CD4-positive, alpha-beta T cell (primary cell): ENCODE measurements at regions not wholly inside any gene's neighbourhood (a gene's known extent, or its start where the extent isn't known, plus 50 kb on each side); places are given as distances from the start of the nearest gene placed in this dataset.

Experiments
- ATAC-seq: fragments of 200-7000 bp; cut with Tn5 transposase; one replicate; pipeline ENCODE4 v1.10.0; 2022; ENCODE audit warnings: mild to moderate bottlenecking; ENCODE audit not compliant: poor library complexity
- CTCF ChIA-PET: fragments of 350-600 bp; sonication (Branson Sonifier 250); formaldehyde crosslinking; loops from one replicate; lab custom pipeline; 2021; ENCODE audit warnings: antibody characterized with exemption, inconsistent platforms; lab: Charles Lee
- POLR2A ChIA-PET: fragments of 350-600 bp; sonication (Branson Sonifier 250); formaldehyde crosslinking; loops from one replicate; lab custom pipeline; 2021; ENCODE audit warnings: antibody characterized with exemption, inconsistent platforms; lab: Charles Lee
- DNase-seq, 14 experiments: peaks; one replicate each; pipeline ENCODE4 v3.0.0-alpha.2; 2013 to 2020; ENCODE audit warnings: mixed read lengths in 2 of 14
- H3K27ac ChIP-seq, 2 donors: one replicate each; pipeline versions ENCODE4 v1.5.1 to v1.7.0; 2013; ENCODE audit warnings: low read length in 2 of 2, low read depth in 1 of 2, mild to moderate bottlenecking in 1 of 2
- H3K27me3 ChIP-seq, 2 experiments: 1 replicate in 1 of 2; 2 replicates in 1 of 2; pipeline versions ENCODE4 v1.6.1 to v1.7.0; 2013; ENCODE audit warnings: low read length in 2 of 2, control low read depth in 1 of 2, mild to moderate bottlenecking in 1 of 2, moderate library complexity in 1 of 2; ENCODE audit not compliant: insufficient read depth in 2 of 2, control insufficient read depth in 1 of 2
- H3K36me3 ChIP-seq: one replicate; pipeline ENCODE4 v1.6.1; 2013; ENCODE audit warnings: low read length, control low read depth; ENCODE audit not compliant: insufficient read depth
- H3K4me1 ChIP-seq: one replicate; pipeline ENCODE4 v1.6.1; 2013; ENCODE audit warnings: low read length, control low read depth; ENCODE audit not compliant: insufficient read depth
- H3K4me3 ChIP-seq: one replicate; pipeline ENCODE4 v1.5.1; 2013; ENCODE audit warnings: mild to moderate bottlenecking, low read length, moderate library complexity
- H3K9me3 ChIP-seq, 2 experiments: 1 replicate in 1 of 2; 2 replicates in 1 of 2; pipeline versions ENCODE4 v1.6.1 to v1.7.0; 2013; ENCODE audit warnings: low read length in 2 of 2, mild to moderate bottlenecking in 2 of 2, control low read depth in 1 of 2, moderate library complexity in 1 of 2; ENCODE audit not compliant: control insufficient read depth in 1 of 2, insufficient read depth in 1 of 2
- H3K27ac Mint-ChIP-seq: one replicate; pipeline ENCODE4 v1.8.0; 2020; ENCODE audit warnings: mixed read lengths
- H3K27me3 Mint-ChIP-seq: one replicate; pipeline ENCODE4 v1.8.0; 2021; ENCODE audit warnings: mixed read lengths
- H3K36me3 Mint-ChIP-seq: one replicate; pipeline ENCODE4 v1.8.0; 2021; ENCODE audit warnings: low read depth, mixed read lengths
- H3K4me1 Mint-ChIP-seq: one replicate; pipeline ENCODE4 v1.8.0; 2021; ENCODE audit warnings: low read depth, mixed read lengths
- H3K4me3 Mint-ChIP-seq: one replicate; pipeline ENCODE4 v1.8.0; 2020; ENCODE audit warnings: mild to moderate bottlenecking, mixed read lengths
- H3K9me3 Mint-ChIP-seq: one replicate; pipeline ENCODE4 v1.8.0; 2020; ENCODE audit warnings: mixed read lengths
- intact Hi-C, 2 experiments: fragments of 100-400 bp; cut with DNase I in 1 of 2; cut with micrococcal nuclease in 1 of 2; formaldehyde crosslinking; loops; one replicate each; pipeline versions ENCODE4 v1.15.1 to v1.9.0; 2023 to 2025; cut with DNase I, micrococcal nuclease
- TF ChIP-seq, protein P1 (sequence below): fragments of 200-600 bp; IDR thresholded peaks from one replicate; pipeline ENCODE4 v1.8.0; 2022; ENCODE audit warnings: antibody characterized with exemption, mild to moderate bottlenecking

DNA sequence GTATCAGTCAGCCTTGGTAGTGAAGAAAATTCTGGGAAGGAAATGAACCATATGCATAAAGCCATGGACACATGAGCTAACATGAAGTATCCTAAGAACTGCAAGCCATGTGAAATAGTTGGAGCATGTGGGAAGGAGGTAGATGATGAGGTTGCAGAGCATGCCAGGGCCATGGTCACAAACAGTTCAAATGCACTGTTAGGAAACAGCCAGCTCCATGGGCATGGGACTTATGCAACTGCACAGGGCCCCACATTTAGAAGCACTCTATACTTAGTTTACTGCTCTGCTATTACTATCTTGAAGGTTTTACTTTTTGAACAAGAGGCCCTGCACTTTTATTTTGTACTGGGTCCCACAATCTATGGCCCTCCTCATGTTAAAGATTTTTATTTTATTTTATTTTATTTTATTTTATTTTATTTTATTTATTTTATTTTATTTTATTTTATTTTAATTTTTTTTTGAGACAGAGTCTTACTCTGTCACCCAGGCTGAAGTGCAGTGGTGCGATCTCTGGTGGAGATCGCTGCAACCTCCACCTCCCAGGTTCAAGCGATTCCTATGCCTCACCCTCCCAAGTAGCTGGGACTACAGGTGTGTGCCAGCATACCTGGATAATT is 169.1 kb downstream of the IBTK start:
- H3K36me3 Mint-ChIP-seq, result no peaks in the 10 kb centered on the region
- no peak overlapping the region for H3K27ac ChIP-seq
- H3K27me3 ChIP-seq, result no peaks in the 10 kb centered on the region
- H3K36me3 ChIP-seq, result no peaks in the 10 kb centered on the region
- CTCF ChIA-PET, result no interaction called here
- TF ChIP-seq, protein P1, sequence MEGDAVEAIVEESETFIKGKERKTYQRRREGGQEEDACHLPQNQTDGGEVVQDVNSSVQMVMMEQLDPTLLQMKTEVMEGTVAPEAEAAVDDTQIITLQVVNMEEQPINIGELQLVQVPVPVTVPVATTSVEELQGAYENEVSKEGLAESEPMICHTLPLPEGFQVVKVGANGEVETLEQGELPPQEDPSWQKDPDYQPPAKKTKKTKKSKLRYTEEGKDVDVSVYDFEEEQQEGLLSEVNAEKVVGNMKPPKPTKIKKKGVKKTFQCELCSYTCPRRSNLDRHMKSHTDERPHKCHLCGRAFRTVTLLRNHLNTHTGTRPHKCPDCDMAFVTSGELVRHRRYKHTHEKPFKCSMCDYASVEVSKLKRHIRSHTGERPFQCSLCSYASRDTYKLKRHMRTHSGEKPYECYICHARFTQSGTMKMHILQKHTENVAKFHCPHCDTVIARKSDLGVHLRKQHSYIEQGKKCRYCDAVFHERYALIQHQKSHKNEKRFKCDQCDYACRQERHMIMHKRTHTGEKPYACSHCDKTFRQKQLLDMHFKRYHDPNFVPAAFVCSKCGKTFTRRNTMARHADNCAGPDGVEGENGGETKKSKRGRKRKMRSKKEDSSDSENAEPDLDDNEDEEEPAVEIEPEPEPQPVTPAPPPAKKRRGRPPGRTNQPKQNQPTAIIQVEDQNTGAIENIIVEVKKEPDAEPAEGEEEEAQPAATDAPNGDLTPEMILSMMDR, result no peak
- no peak overlapping the region for H3K4me3 Mint-ChIP-seq
- no peak for DNase-seq
- POLR2A ChIA-PET, result no interaction called here
- ATAC-seq, result no peak
- H3K9me3 ChIP-seq, result no peaks in the 10 kb centered on the region
- no peak overlapping the region for H3K4me3 ChIP-seq
- no peaks in the 10 kb centered on the region for H3K27me3 Mint-ChIP-seq
- H3K4me1 Mint-ChIP-seq, result no peaks in the 10 kb centered on the region
- intact Hi-C loops, result no loop called here
- no peaks in the 10 kb centered on the region for H3K4me1 ChIP-seq
- no peak overlapping the region for H3K27ac Mint-ChIP-seq
- no peaks in the 10 kb centered on the region for H3K9me3 Mint-ChIP-seq

DNA sequence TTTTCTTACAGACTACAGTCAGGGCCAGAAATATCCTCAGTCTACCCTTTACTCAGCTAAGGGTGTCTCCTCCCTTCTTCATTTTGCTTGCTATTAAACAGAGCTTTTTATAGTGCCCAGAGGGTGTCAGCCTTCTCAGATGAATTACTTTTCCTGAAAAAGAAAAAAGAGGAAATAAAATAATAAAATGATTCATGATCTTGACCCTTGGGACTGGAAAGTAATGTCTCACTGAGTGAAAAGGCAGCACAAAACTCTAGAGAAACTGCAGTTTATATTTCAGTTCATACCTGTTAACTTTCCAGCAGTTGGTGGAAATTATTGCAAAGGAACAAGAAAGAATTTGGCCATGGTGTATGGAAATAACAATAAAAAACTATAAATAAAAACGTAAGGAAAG is 170.6 kb downstream of the IBTK start:
- Histone ChIP-seq H3K9me3 (no peaks in the 10 kb centered on the region), H3K27me3 (no peaks in the 10 kb centered on the region), H3K4me1 (no peaks in the 10 kb centered on the region), H3K27ac (no peak overlapping the region), H3K36me3 (no peaks in the 10 kb centered on the region), H3K4me3 (no peak overlapping the region)
- no peaks in the 10 kb centered on the region for H3K27me3 Mint-ChIP-seq
- TF ChIP-seq, protein P1, result no peak
- ATAC-seq (no peak), DNase-seq (no peak)
- no peaks in the 10 kb centered on the region for H3K36me3 Mint-ChIP-seq
- intact Hi-C loops, result no loop called here
- no peak overlapping the region for H3K27ac Mint-ChIP-seq
- H3K9me3 Mint-ChIP-seq, result no peaks in the 10 kb centered on the region
- no peak overlapping the region for H3K4me3 Mint-ChIP-seq
- ChIA-PET POLR2A (no interaction called here), CTCF (no interaction called here)
- H3K4me1 Mint-ChIP-seq, result no peaks in the 10 kb centered on the region

DNA sequence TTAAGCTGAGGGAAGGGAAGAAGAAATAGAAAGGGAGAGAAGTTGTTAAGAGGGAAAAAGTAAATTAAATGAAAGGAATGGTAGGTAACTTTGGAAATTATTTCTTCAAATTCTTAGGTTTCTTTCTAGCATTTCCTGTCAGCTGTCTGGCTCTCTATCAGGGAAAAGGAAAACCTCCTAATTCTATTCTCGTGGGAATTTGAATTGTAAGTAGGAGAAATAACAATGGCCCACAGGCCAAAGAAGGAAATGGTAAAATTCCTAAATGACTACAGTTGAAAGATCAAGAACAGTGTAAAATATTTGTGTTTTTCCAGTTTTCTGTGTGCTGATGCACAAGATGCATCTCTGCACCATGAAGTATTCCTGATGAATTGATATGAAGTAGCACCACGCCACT is 173.0 kb downstream of the IBTK start:
- CTCF ChIA-PET, result no interaction called here
- TF ChIP-seq, protein P1, result no peak

More for the DNA sequence above, 173.0 kb downstream of the IBTK start:
- intact Hi-C loops, result no loop called here
- POLR2A ChIA-PET, result no interaction called here
- Mint-ChIP-seq H3K36me3 (no peaks in the 10 kb centered on the region), H3K9me3 (no peaks in the 10 kb centered on the region), H3K4me3 (no peak overlapping the region), H3K27ac (no peak overlapping the region), H3K4me1 (no peaks in the 10 kb centered on the region), H3K27me3 (no peaks in the 10 kb centered on the region)
- Histone ChIP-seq H3K9me3 (no peaks in the 10 kb centered on the region), H3K27ac (no peak overlapping the region), H3K4me3 (no peak overlapping the region), H3K4me1 (no peaks in the 10 kb centered on the region), H3K36me3 (no peaks in the 10 kb centered on the region), H3K27me3 (no peaks in the 10 kb centered on the region)
- DNase-seq (no peak), ATAC-seq (no peak)
